Endothelial cell of umbilical vein (primary cell): ENCODE measurements at regions not wholly inside any gene's neighbourhood (a gene's known extent, or its start where the extent isn't known, plus 50 kb on each side); places are given as distances from the start of the nearest gene placed in this dataset.

ENCODE experiments used
- CTCF ChIP-seq, 2 donors: IDR thresholded peaks; 1 replicate in 1 of 2; 2 replicates in 1 of 2; pipeline ENCODE4 v1.5.1; 2011; ENCODE audit warnings: low read length in 2 of 2, mild to moderate bottlenecking in 2 of 2, moderate library complexity in 2 of 2, control low read depth in 1 of 2, inconsistent platforms in 1 of 2, low read depth in 1 of 2; ENCODE audit not compliant: insufficient read depth in 1 of 2; ENCODE audit errors: extremely low read depth in 1 of 2
- EZH2 ChIP-seq: IDR thresholded peaks from 2 replicates; pipeline ENCODE4 v1.6.1; 2012; ENCODE audit warnings: borderline replicate concordance, low read depth, mild to moderate bottlenecking, moderate library complexity, low read length, inconsistent platforms; ENCODE audit not compliant: severe bottlenecking
- GATA2 ChIP-seq: IDR thresholded peaks from 2 replicates; pipeline ENCODE4 v1.7.0; 2011; ENCODE audit warnings: low read depth, mild to moderate bottlenecking, moderate library complexity, mixed read lengths, low read length; ENCODE audit not compliant: insufficient read length, insufficient read depth
- JUN ChIP-seq: IDR thresholded peaks from 2 replicates; pipeline ENCODE4 v1.6.1; 2011; ENCODE audit warnings: borderline replicate concordance, low read depth; ENCODE audit not compliant: insufficient read length, insufficient read depth
- POLR2A ChIP-seq: IDR thresholded peaks from 2 replicates; pipeline ENCODE4 v1.6.1; 2012; ENCODE audit warnings: low read depth, mild to moderate bottlenecking, control low read depth, low read length
- POLR2AphosphoS5 ChIP-seq: IDR thresholded peaks from 2 replicates; pipeline ENCODE4 v1.6.1; 2012; ENCODE audit warnings: low read depth, mild to moderate bottlenecking, control low read depth, low read length, moderate library complexity; ENCODE audit not compliant: insufficient read depth

- TF ChIP-seq CTCF (IDR thresholded peaks at IDR 0.05; ENCODE audit: extremely low read depth in 1 of 2, insufficient read depth in 1 of 2, low read depth in 1 of 2, low read length in 2 of 2) (no peak), GATA2 (no peak), POLR2A (no peak), EZH2 (no peak), POLR2AphosphoS5 (no peak), JUN (no peak)
Measured at GRCh38 chr22:48748860-48749554, 1078.7 kb downstream of the BRD1 start.
